LNCAP (cell line): ENCODE measurements at regions not wholly inside any gene's neighbourhood (a gene's known extent, or its start where the extent isn't known, plus 50 kb on each side); places are given as distances from the start of the nearest gene placed in this dataset.

Experiments used
- TF ChIP-seq, protein P1 (sequence below): fragments of 450-650 bp; IDR thresholded peaks from 2 replicates; pipeline ENCODE4 v1.5.1; 2017; ENCODE audit warnings: mild to moderate bottlenecking

DNA sequence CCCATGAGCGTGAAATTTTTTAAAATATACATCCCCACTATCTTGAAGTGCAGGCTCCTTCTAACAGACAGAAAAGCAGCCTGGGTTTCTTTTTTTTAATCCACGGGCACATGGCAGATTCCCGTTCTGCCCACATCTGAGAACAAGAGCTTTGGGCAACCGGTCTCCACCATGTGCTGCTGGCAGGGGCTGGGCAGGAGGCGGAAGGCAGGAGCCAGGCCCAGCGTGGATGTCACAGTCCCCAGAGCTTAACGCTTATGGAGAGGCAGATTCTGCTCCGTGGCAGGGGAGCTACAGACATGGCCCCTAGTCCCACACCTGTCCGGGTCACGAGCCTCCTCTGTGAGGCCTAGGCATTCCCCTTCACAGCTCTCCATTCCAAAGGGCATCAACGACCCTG is 503.0 kb upstream of the MYT1L start:
- TF ChIP-seq, protein P1, sequence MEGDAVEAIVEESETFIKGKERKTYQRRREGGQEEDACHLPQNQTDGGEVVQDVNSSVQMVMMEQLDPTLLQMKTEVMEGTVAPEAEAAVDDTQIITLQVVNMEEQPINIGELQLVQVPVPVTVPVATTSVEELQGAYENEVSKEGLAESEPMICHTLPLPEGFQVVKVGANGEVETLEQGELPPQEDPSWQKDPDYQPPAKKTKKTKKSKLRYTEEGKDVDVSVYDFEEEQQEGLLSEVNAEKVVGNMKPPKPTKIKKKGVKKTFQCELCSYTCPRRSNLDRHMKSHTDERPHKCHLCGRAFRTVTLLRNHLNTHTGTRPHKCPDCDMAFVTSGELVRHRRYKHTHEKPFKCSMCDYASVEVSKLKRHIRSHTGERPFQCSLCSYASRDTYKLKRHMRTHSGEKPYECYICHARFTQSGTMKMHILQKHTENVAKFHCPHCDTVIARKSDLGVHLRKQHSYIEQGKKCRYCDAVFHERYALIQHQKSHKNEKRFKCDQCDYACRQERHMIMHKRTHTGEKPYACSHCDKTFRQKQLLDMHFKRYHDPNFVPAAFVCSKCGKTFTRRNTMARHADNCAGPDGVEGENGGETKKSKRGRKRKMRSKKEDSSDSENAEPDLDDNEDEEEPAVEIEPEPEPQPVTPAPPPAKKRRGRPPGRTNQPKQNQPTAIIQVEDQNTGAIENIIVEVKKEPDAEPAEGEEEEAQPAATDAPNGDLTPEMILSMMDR = no peak

DNA sequence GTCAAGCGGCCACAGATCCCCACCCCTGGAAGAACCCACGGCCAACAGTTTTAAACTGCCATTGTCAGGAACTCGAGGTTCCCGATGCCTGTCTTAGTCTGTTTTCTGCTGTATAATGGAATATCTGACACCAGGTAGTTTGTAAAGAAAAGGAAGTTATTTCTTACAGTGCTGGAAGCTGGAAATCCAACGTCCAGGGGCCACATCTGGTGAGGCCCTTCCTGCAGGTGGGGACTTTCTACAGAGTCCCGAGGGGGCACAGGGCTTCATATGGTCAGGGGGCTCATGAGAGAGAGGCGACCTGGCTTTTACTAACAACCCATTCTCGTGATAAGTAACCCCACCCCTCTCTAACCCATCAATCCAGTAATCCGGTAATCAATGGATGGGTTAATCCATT is 501.6 kb upstream of the MYT1L start:
- TF ChIP-seq, protein P1 = no peak

DNA sequence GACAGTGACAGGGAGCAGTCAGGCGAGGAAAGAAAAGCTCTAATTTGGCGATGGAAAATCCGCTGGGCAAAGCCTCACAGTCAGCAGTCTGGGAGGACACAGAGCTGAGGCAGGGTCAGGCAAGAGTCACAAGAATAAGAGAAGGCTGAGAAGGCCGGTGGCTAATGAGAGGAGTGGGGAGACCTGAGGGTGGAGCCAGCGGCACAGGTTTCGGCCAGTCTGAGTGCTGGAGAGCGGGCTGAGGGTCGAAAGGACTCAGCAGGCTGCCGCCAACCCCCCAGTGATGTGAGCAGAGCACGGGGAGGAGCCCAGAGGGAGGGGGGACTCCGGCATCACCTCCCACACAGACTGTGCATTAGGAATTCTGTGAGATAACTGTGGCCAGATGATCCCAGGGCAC is 500.6 kb upstream of the MYT1L start:
- TF ChIP-seq, protein P1 = no peak

DNA sequence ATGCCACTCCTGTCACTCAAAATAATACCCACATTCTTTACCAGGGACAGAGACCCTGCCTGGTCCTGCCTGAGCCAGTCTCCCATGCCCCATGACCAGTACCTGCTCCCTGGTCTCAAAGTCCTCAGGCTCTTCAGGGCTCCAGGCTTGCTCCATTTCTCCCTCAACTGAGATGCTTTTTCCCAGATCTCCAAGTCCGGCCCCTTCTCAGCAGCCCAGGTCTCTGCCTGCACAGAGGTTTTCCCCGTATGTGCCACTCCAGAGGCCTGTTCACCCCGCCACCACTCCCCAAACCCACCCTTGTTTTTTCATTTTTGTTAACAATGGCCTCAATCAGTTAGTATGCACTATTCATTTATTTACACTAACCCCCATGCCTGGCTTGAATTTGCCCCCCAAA is 499.5 kb upstream of the MYT1L start:
- TF ChIP-seq, protein P1 = no peak

DNA sequence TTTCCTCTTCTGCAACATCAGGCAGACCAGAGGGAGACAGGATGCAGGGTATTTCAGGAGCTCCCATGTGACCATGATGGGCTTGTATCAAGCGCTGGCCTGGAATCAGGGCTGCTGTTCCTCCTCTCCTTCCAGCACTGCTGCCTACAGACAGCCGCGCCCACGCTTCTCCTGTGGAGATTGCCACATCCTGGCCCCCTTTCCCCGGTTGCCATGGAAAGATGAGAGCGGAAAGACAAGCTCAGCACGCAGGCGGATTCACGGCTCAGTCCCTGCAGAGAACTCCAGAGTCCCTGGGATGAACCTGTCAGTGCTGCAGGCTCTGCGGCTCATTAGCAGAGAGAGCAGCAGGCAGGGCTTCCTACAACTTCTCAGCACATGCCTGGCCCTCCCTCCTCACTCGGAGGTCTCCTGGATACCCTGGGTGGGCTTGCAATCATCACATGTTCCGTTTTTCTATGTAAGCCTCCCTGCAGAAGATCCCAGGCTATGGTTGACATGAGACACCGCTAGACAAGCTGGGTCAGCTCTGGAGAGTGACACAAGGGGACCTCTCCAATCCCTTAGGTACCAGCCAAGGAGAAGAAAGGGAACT is 497.8 kb upstream of the MYT1L start:
- TF ChIP-seq, protein P1 = no peak

DNA sequence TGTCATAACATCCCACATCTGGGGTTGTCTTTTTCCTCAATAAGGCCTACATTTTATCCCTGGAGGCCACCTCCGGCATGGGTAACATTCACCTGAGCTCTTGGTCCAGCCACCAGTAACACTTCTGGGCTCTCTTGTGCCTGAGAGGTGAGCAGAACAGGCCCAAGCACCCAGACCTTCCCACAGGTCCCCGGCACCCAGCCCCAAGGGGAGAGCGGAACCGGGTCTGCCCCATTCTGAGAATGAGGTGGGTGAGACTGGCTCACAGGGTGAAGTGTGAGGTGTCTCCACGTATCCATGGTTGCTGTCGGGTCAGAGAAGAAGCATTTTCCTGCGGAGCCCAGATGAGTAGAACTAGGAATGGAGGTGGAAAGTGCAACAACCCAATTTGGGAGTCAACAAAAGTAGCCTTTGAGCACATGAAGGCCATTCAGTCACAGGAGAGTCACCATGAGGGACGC is 496.7 kb upstream of the MYT1L start:
- TF ChIP-seq, protein P1 = no peak

DNA sequence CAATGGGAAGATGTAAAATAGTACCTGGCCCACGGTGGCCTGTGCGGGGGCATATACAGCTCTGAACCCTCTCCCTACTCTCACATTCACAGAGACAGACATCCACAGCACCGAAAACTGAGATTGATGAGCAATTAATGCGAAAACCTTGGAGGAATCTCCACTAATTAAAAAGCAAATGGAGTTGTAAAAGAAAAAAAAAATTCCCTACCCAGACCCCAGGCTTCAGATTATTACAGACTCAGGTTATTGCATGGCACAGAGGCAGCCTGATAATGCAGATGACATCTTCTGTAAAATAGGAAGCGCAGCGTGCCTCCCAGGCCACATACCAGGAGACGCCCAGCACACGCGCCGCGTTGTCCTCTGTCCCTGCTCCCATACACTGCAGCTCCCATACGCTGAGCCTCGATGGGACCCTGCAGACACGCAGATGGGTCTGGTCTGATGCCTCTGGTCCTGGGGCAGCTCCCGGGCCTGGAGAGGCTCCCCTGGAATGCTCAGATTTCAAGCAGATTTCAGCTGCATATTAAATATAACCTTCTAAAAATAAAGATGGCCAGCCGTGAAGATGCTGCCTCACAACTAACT is 496.1 kb upstream of the MYT1L start:
- TF ChIP-seq, protein P1 = no peak
